Activated CD8-positive, alpha-beta T cell treated with anti-CD3 and anti-CD28 coated beads, Interleukin-2, amount 10 ng/mL, durations not matched to agents 7 days and 5 days (primary cell): ENCODE measurements at regions not wholly inside any gene's neighbourhood (a gene's known extent, or its start where the extent isn't known, plus 50 kb on each side); places are given as distances from the start of the nearest gene placed in this dataset.

Experiments
- ATAC-seq: fragments of 150-1000 bp; cut with Tn5 transposase; one replicate; pipeline ENCODE4 v1.10.0; 2021; ENCODE audit warnings: moderate library complexity
- CTCF ChIA-PET: fragments of 350-600 bp; sonication (Branson Sonifier 250); formaldehyde crosslinking; loops from one replicate; lab custom pipeline; 2021; ENCODE audit warnings: antibody characterized with exemption; lab: Charles Lee
- POLR2A ChIA-PET: fragments of 350-600 bp; sonication (Branson Sonifier 250); formaldehyde crosslinking; loops from one replicate; lab custom pipeline; 2021; ENCODE audit warnings: antibody characterized with exemption; lab: Charles Lee
- DNase-seq: peaks from one replicate; pipeline ENCODE4 v3.0.0-alpha.2; 2020
- H3K27ac Mint-ChIP-seq: one replicate; pipeline ENCODE4 v1.8.0; 2021; ENCODE audit warnings: mild to moderate bottlenecking, mixed read lengths
- H3K27me3 Mint-ChIP-seq: one replicate; pipeline ENCODE4 v1.8.0; 2021; ENCODE audit warnings: low read depth, mixed read lengths
- H3K36me3 Mint-ChIP-seq: one replicate; pipeline ENCODE4 v1.8.0; 2021; ENCODE audit warnings: low read depth, mixed read lengths
- H3K4me1 Mint-ChIP-seq: one replicate; pipeline ENCODE4 v1.8.0; 2021; ENCODE audit warnings: low read depth, mixed read lengths
- H3K4me3 Mint-ChIP-seq: one replicate; pipeline ENCODE4 v1.8.0; 2021; ENCODE audit warnings: mild to moderate bottlenecking, mixed read lengths
- H3K9me3 Mint-ChIP-seq: one replicate; pipeline ENCODE4 v1.8.0; 2022; ENCODE audit warnings: mixed read lengths; ENCODE audit not compliant: insufficient read depth

- Mint-ChIP-seq H3K4me1 (no peaks in the 10 kb centered on the region), H3K9me3 (no peaks in the 10 kb centered on the region), H3K36me3 (no peaks in the 10 kb centered on the region), H3K27me3 (no peaks in the 10 kb centered on the region), H3K27ac (no peak overlapping the region), H3K4me3 (no peak overlapping the region)
- ATAC-seq (no peak), DNase-seq (no peak)
- CTCF ChIA-PET = no interaction called here
- POLR2A ChIA-PET = no interaction called here
Observed at GRCh38 chr2:146123256-146123655, 1603.3 kb upstream of the ZEB2 start.

- ATAC-seq (no peak), DNase-seq (no peak)
- POLR2A ChIA-PET = no interaction called here
- H3K4me1 Mint-ChIP-seq = no peaks in the 10 kb centered on the region
- no peak overlapping the region for H3K27ac Mint-ChIP-seq
- H3K36me3 Mint-ChIP-seq = no peaks in the 10 kb centered on the region
- H3K27me3 Mint-ChIP-seq = no peaks in the 10 kb centered on the region
- no peak overlapping the region for H3K4me3 Mint-ChIP-seq
- no peaks in the 10 kb centered on the region for H3K9me3 Mint-ChIP-seq
- CTCF ChIA-PET = no interaction called here
Observed at GRCh38 chr2:146119586-146119985, 1599.7 kb upstream of the ZEB2 start.

- Mint-ChIP-seq H3K4me3 (no peak overlapping the region), H3K36me3 (no peaks in the 10 kb centered on the region), H3K27ac (no peak overlapping the region), H3K4me1 (no peaks in the 10 kb centered on the region), H3K27me3 (no peaks in the 10 kb centered on the region), H3K9me3 (no peaks in the 10 kb centered on the region)
- no peak for ATAC-seq
- no peak for DNase-seq
- POLR2A ChIA-PET = no interaction called here
- CTCF ChIA-PET = no interaction called here
Observed at GRCh38 chr2:146108993-146109392, 1589.1 kb upstream of the ZEB2 start.

GRCh38 chr2:146094185-146094584 lies 1574.3 kb upstream of the ZEB2 start:
- no peaks in the 10 kb centered on the region for H3K27me3 Mint-ChIP-seq
- H3K4me3 Mint-ChIP-seq = no peak overlapping the region
- H3K36me3 Mint-ChIP-seq = no peaks in the 10 kb centered on the region
- no peaks in the 10 kb centered on the region for H3K4me1 Mint-ChIP-seq
- ATAC-seq (no peak), DNase-seq (no peak)
- CTCF ChIA-PET = no interaction called here
- POLR2A ChIA-PET = no interaction called here
- no peak overlapping the region for H3K27ac Mint-ChIP-seq
- H3K9me3 Mint-ChIP-seq = peaks cover 33% of the 10 kb centered on the region

- ATAC-seq (no peak), DNase-seq (no peak)
- no peak overlapping the region for H3K27ac Mint-ChIP-seq
- CTCF ChIA-PET = no interaction called here
- H3K4me1 Mint-ChIP-seq = no peaks in the 10 kb centered on the region
- no peaks in the 10 kb centered on the region for H3K36me3 Mint-ChIP-seq
- H3K27me3 Mint-ChIP-seq = no peaks in the 10 kb centered on the region
- peaks cover 7% of the 10 kb centered on the region for H3K9me3 Mint-ChIP-seq
- H3K4me3 Mint-ChIP-seq = no peak overlapping the region
- POLR2A ChIA-PET = no interaction called here
Observed at GRCh38 chr2:146081459-146081858, 1561.5 kb upstream of the ZEB2 start.

- H3K36me3 Mint-ChIP-seq = no peaks in the 10 kb centered on the region
- no peaks in the 10 kb centered on the region for H3K4me1 Mint-ChIP-seq
- H3K4me3 Mint-ChIP-seq = no peak overlapping the region
- no peak for ATAC-seq
- CTCF ChIA-PET = no interaction called here
- H3K9me3 Mint-ChIP-seq = peaks cover 7% of the 10 kb centered on the region
- no peak overlapping the region for H3K27ac Mint-ChIP-seq
- DNase-seq = no peak
- POLR2A ChIA-PET = no interaction called here
- H3K27me3 Mint-ChIP-seq = no peaks in the 10 kb centered on the region
Observed at GRCh38 chr2:146080925-146081324, 1561.0 kb upstream of the ZEB2 start.

- ChIA-PET CTCF (interaction anchor here (1.2 kb wide), 1 partner anchor 14 kb away, joined by 3 read pairs; no protein-coding TSS in a partner anchor), POLR2A (no interaction called here)
- Mint-ChIP-seq H3K27ac (no peak overlapping the region), H3K9me3 (peaks cover 7% of the 10 kb centered on the region), H3K4me3 (no peak overlapping the region), H3K4me1 (no peaks in the 10 kb centered on the region), H3K36me3 (no peaks in the 10 kb centered on the region), H3K27me3 (no peaks in the 10 kb centered on the region)
- DNase-seq = no peak
- no peak for ATAC-seq
Observed at GRCh38 chr2:146079216-146079615, 1559.3 kb upstream of the ZEB2 start.

- H3K36me3 Mint-ChIP-seq = no peaks in the 10 kb centered on the region
- H3K4me1 Mint-ChIP-seq = no peaks in the 10 kb centered on the region
- no peak for ATAC-seq
- no peak overlapping the region for H3K4me3 Mint-ChIP-seq
- ChIA-PET POLR2A (no interaction called here), CTCF (no interaction called here)
- peaks cover 7% of the 10 kb centered on the region for H3K9me3 Mint-ChIP-seq
- no peak overlapping the region for H3K27ac Mint-ChIP-seq
- no peak for DNase-seq
- no peaks in the 10 kb centered on the region for H3K27me3 Mint-ChIP-seq
Observed at GRCh38 chr2:146077156-146077555, 1557.2 kb upstream of the ZEB2 start.

GRCh38 chr2:146068051-146068450 lies 1548.1 kb upstream of the ZEB2 start:
- H3K36me3 Mint-ChIP-seq = no peaks in the 10 kb centered on the region
- no peaks in the 10 kb centered on the region for H3K9me3 Mint-ChIP-seq
- H3K27me3 Mint-ChIP-seq = no peaks in the 10 kb centered on the region
- no peak overlapping the region for H3K27ac Mint-ChIP-seq
- CTCF ChIA-PET = no interaction called here
- ATAC-seq = no peak
- DNase-seq = no peak
- POLR2A ChIA-PET = no interaction called here
- H3K4me1 Mint-ChIP-seq = no peaks in the 10 kb centered on the region
- H3K4me3 Mint-ChIP-seq = no peak overlapping the region

GRCh38 chr2:146048141-146048540 lies 1528.2 kb upstream of the ZEB2 start:
- ATAC-seq (no peak), DNase-seq (no peak)
- POLR2A ChIA-PET = no interaction called here
- Mint-ChIP-seq H3K27me3 (no peaks in the 10 kb centered on the region), H3K4me1 (no peaks in the 10 kb centered on the region), H3K27ac (no peak overlapping the region), H3K36me3 (no peaks in the 10 kb centered on the region), H3K4me3 (no peak overlapping the region), H3K9me3 (peaks cover 7% of the 10 kb centered on the region)
- CTCF ChIA-PET = no interaction called here

GRCh38 chr2:146041274-146041910 lies 1521.5 kb upstream of the ZEB2 start:
- H3K36me3 Mint-ChIP-seq = no peaks in the 10 kb centered on the region
- H3K27me3 Mint-ChIP-seq = no peaks in the 10 kb centered on the region
- DNase-seq (no peak), ATAC-seq (no peak)
- H3K4me1 Mint-ChIP-seq = no peaks in the 10 kb centered on the region
- H3K4me3 Mint-ChIP-seq = no peak overlapping the region
- ChIA-PET POLR2A (no interaction called here), CTCF (no interaction called here)
- no peak overlapping the region for H3K27ac Mint-ChIP-seq
- peaks cover 3% of the 10 kb centered on the region for H3K9me3 Mint-ChIP-seq

- H3K27ac Mint-ChIP-seq = no peak overlapping the region
- CTCF ChIA-PET = no interaction called here
- H3K9me3 Mint-ChIP-seq = peaks cover 3% of the 10 kb centered on the region
- no peaks in the 10 kb centered on the region for H3K27me3 Mint-ChIP-seq
- POLR2A ChIA-PET = no interaction called here
- no peaks in the 10 kb centered on the region for H3K36me3 Mint-ChIP-seq
- no peak overlapping the region for H3K4me3 Mint-ChIP-seq
- DNase-seq (no peak), ATAC-seq (no peak)
- no peaks in the 10 kb centered on the region for H3K4me1 Mint-ChIP-seq
Observed at GRCh38 chr2:146040051-146040450, 1520.1 kb upstream of the ZEB2 start.

GRCh38 chr2:146038014-146038413 lies 1518.1 kb upstream of the ZEB2 start:
- ATAC-seq (no peak), DNase-seq (no peak)
- Mint-ChIP-seq H3K4me1 (no peaks in the 10 kb centered on the region), H3K27me3 (no peaks in the 10 kb centered on the region), H3K9me3 (peaks cover 3% of the 10 kb centered on the region), H3K27ac (no peak overlapping the region), H3K36me3 (no peaks in the 10 kb centered on the region), H3K4me3 (no peak overlapping the region)
- ChIA-PET CTCF (no interaction called here), POLR2A (no interaction called here)
